HG02623 (cell line): ENCODE measurements at regions not wholly inside any gene's neighbourhood (a gene's known extent, or its start where the extent isn't known, plus 50 kb on each side); places are given as distances from the start of the nearest gene placed in this dataset.
"Not testable (repeated sequence)": the region's sequence is repeated elsewhere in the genome, so short reads cannot be mapped to it uniquely, and the experiment has no call there.

Source experiments
- ATAC-seq: cut with Tn5 transposase; IDR thresholded peaks from one replicate; pipeline ENCODE4 v1.9.1; 2021; ENCODE audit warnings: moderate library complexity; ENCODE audit not compliant: unreplicated experiment

GRCh38 chr10:33867199-33867789 lies 532.8 kb upstream of the NRP1 start:
- ATAC-seq, result not testable (repeated sequence)

GRCh38 chr10:33863352-33863751 lies 528.9 kb upstream of the NRP1 start:
- ATAC-seq, result no peak

GRCh38 chr10:33862536-33863105 lies 528.2 kb upstream of the NRP1 start:
- no peak for ATAC-seq

- ATAC-seq, result no peak
Observed at GRCh38 chr10:33861833-33862232, 527.4 kb upstream of the NRP1 start.

- no peak for ATAC-seq
Observed at GRCh38 chr10:33861016-33861704, 526.7 kb upstream of the NRP1 start.

GRCh38 chr10:33860552-33860951 lies 526.1 kb upstream of the NRP1 start:
- ATAC-seq, result no peak

- ATAC-seq, result no peak
Observed at GRCh38 chr10:33859319-33860022, 525.0 kb upstream of the NRP1 start.

- ATAC-seq, result no peak
Observed at GRCh38 chr10:33858326-33858725, 523.9 kb upstream of the NRP1 start.

GRCh38 chr10:33853221-33853620 lies 518.8 kb upstream of the NRP1 start:
- ATAC-seq, result not testable (repeated sequence)

- ATAC-seq, result no peak
Observed at GRCh38 chr10:33843379-33843778, 508.9 kb upstream of the NRP1 start.

GRCh38 chr10:33841678-33842077 lies 507.2 kb upstream of the NRP1 start:
- ATAC-seq, result no peak

- no peak for ATAC-seq
Observed at GRCh38 chr10:33838731-33839130, 504.3 kb upstream of the NRP1 start.

- ATAC-seq, result no peak
Observed at GRCh38 chr10:33837736-33838135, 503.3 kb upstream of the NRP1 start.

GRCh38 chr10:33835556-33835955 lies 501.1 kb upstream of the NRP1 start:
- ATAC-seq, result no peak

GRCh38 chr10:33833566-33833965 lies 499.1 kb upstream of the NRP1 start:
- ATAC-seq, result no peak

- ATAC-seq, result no peak
Observed at GRCh38 chr10:33832124-33832787, 497.8 kb upstream of the NRP1 start.

- no peak for ATAC-seq
Observed at GRCh38 chr10:33831591-33831990, 497.1 kb upstream of the NRP1 start.

GRCh38 chr10:33829899-33830298 lies 495.4 kb upstream of the NRP1 start:
- not testable (repeated sequence) for ATAC-seq

GRCh38 chr10:33828592-33828991 lies 494.1 kb upstream of the NRP1 start:
- no peak for ATAC-seq

- ATAC-seq, result no peak
Observed at GRCh38 chr10:33826186-33826585, 491.7 kb upstream of the NRP1 start.

- no peak for ATAC-seq
Observed at GRCh38 chr10:33822774-33823173, 488.3 kb upstream of the NRP1 start.
